AG04450 (cell line): ENCODE measurements at regions not wholly inside any gene's neighbourhood (a gene's known extent, or its start where the extent isn't known, plus 50 kb on each side); places are given as distances from the start of the nearest gene placed in this dataset.
A peak's percentile ranks its signal among the peaks of the same experiment; 100 is the strongest.

Source experiments
- CTCF ChIA-PET: fragments of 300-600, 350-600 bp; formaldehyde crosslinking; extraction: SDS; loops from one replicate; lab custom pipeline; 2022; ENCODE audit warnings: antibody characterized with exemption, inconsistent platforms; lab: Charles Lee
- POLR2A ChIA-PET: fragments of 350-600 bp; formaldehyde crosslinking; extraction: SDS; loops from one replicate; lab custom pipeline; 2021; ENCODE audit warnings: antibody characterized with exemption, inconsistent platforms; lab: Yijun Ruan, JAX
- DNase-seq: peaks from one replicate; pipeline ENCODE4 v3.0.0-alpha.2; 2011; ENCODE audit warnings: low read depth, low spot score
- H3K27ac ChIP-seq: one replicate; pipeline ENCODE4 v1.5.1; 2012; ENCODE audit warnings: low read depth, low read length, control low read depth
- H3K27me3 ChIP-seq: one replicate; pipeline ENCODE4 v1.6.0; 2012; ENCODE audit warnings: low read length; ENCODE audit not compliant: control insufficient read depth, insufficient read depth
- H3K4me3 ChIP-seq: 2 replicates; pipeline ENCODE4 v1.5.1; 2011; ENCODE audit warnings: mild to moderate bottlenecking, low read depth, low read length, control low read depth
- H3K9me3 ChIP-seq: 2 replicates; pipeline ENCODE4 v1.5.1; 2012; ENCODE audit warnings: low read length; ENCODE audit not compliant: control insufficient read depth, insufficient read depth
- CTCF ChIP-seq: IDR thresholded peaks from 2 replicates; pipeline ENCODE4 v1.5.1; 2011; ENCODE audit warnings: low read depth, low read length, control low read depth, inconsistent platforms

- 0 out of 2 replicates have a peak, but pooled peaks have one; percentile 5 for TF ChIP-seq CTCF
- ChIA-PET CTCF (interaction anchor here (0.7 to 1.4 kb wide), 5 partner anchors 9 to 629 kb away, joined by 4 to 9 read pairs (median 5); no protein-coding TSS in a partner anchor), POLR2A (no interaction called here)
- Histone ChIP-seq H3K4me3 (no peak overlapping the region), H3K9me3 (no peaks in the 10 kb centered on the region), H3K27ac (no peak overlapping the region), H3K27me3 (no peaks in the 10 kb centered on the region)
- DNase-seq = peak; percentile 43
Measured at GRCh38 chr1:200314085-200314750, 95.6 kb downstream of the ZNF281 start.

- Histone ChIP-seq H3K27me3 (no peaks in the 10 kb centered on the region), H3K9me3 (no peaks in the 10 kb centered on the region), H3K27ac (no peak overlapping the region), H3K4me3 (no peak overlapping the region)
- CTCF ChIA-PET = interaction anchor here (0.6 kb wide), 1 partner anchor 201 kb away, joined by 4 read pairs; no protein-coding TSS in a partner anchor
- no peak for DNase-seq
- POLR2A ChIA-PET = no interaction called here
- no peak for TF ChIP-seq CTCF
Measured at GRCh38 chr1:200311256-200311655, 98.6 kb downstream of the ZNF281 start.

- TF ChIP-seq CTCF = no peak
- ChIA-PET CTCF (interaction anchor here (1.6 kb wide), 1 partner anchor 626 kb away, joined by 4 read pairs; no protein-coding TSS in a partner anchor), POLR2A (no interaction called here)
- no peaks in the 10 kb centered on the region for H3K9me3 ChIP-seq
- H3K4me3 ChIP-seq = no peak overlapping the region
- H3K27ac ChIP-seq = no peak overlapping the region
- DNase-seq = no peak
- no peaks in the 10 kb centered on the region for H3K27me3 ChIP-seq
Measured at GRCh38 chr1:200310824-200311223, 99.0 kb downstream of the ZNF281 start.

- ChIA-PET CTCF (interaction anchor here (0.5 to 3.7 kb wide), 42 partner anchors 9 to 623 kb away, joined by 3 to 35 read pairs (median 4); no protein-coding TSS in a partner anchor), POLR2A (no interaction called here)
- no peak for DNase-seq
- Histone ChIP-seq H3K4me3 (no peak overlapping the region), H3K9me3 (no peaks in the 10 kb centered on the region), H3K27me3 (no peaks in the 10 kb centered on the region), H3K27ac (no peak overlapping the region)
- TF ChIP-seq CTCF = no peak
Measured at GRCh38 chr1:200307755-200308066, 102.1 kb downstream of the ZNF281 start.
